NCI-H460 (cell line): ENCODE measurements at regions not wholly inside any gene's neighbourhood (a gene's known extent, or its start where the extent isn't known, plus 50 kb on each side); places are given as distances from the start of the nearest gene placed in this dataset.

Source experiments
- DNase-seq: peaks from one replicate; pipeline ENCODE4 v3.0.0-alpha.2; 2016; ENCODE audit warnings: low read depth; ENCODE audit errors: extremely low read depth

- DNase-seq: no peak
Observed at GRCh38 chr2:30339071-30339470, 107.7 kb downstream of the LBH start.

- DNase-seq: no peak
Observed at GRCh38 chr2:30341500-30342267, 105.4 kb upstream of the LCLAT1 start.

- DNase-seq: no peak
Observed at GRCh38 chr2:30346471-30347169, 100.4 kb upstream of the LCLAT1 start.

DNA sequence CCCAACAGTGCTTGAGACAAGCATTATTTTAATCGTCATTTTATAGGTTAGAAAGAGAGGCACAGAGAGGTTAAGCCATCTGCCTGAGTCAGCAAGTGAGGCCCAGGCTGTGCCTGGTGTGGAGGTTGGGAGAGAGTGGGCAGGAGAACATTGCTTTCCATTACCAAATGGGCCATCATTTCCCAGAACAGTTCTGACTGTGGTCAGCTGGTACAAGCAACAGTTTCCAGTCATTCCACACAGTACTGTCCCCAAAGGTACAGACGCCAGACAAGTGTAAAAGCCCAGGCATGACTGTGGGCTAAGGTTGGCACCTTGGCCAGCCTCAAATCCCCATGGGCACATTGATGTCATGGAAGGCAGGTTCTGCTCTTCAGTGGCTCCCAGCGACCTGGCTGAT, 98.2 kb upstream of the LCLAT1 start:
- DNase-seq: no peak

DNA sequence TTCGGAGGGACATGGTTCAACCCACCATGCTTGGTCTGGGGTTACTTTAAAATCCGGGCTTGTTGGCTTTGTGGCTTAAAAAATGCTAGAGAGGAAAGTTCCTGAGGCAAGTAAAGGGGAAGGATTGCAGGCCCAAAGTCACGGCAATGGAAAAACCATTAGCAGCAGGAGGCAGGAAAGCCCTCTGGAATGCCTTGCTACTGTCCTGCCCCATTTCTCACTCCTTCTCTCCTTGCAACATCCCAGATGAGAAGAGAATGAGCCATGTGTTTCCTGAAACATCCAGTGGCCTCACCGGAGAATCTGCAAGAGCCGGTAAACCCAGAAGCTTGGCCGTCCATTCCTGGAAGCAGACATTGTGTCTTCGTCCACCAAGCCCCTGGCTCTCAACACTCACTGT, 97.4 kb upstream of the LCLAT1 start:
- DNase-seq: no peak

GRCh38 chr2:30351116-30351515, 95.9 kb upstream of the LCLAT1 start:
- DNase-seq: no peak

- DNase-seq: no peak
Observed at GRCh38 chr2:30351949-30352348, 95.1 kb upstream of the LCLAT1 start.

DNA sequence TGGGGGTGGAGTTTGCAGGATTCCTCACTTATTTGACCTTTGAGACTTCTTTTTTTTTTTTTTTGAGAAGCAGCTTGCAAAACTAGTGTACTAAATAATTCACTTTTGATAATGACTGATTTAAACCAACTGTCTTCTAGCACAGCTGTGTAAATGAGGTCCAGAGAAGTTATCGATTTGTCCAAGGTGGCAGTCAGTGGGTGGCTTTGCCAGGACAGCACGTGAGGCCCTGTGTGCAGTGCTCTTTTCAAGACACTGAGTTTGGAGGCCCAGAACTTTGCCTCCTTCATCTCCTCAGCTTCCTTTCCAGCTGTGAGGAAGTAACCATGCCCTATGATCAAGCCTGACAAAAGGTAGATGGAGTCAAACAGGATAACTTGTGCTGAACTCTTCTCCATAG, 92.9 kb upstream of the LCLAT1 start:
- DNase-seq: no peak

DNA sequence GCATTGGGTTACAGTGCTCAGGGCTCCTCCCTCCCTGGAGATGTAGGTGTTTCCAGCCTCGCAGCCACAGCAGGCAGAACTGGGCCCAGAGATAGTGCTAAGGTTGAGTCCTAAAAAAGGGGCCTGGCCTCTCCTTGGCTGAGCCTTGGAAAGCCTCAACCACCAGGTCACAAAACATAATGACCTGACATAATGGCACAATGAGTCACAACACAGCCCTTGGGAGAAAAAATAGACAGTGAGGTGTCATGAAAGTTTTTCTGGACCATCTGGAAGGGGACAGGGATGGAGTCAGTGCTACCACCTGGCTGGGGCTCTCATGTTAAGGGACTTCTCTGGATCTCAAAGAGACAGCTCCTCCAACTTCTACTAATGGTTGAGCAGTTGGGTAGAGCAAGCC, 92.4 kb upstream of the LCLAT1 start:
- no peak for DNase-seq

DNA sequence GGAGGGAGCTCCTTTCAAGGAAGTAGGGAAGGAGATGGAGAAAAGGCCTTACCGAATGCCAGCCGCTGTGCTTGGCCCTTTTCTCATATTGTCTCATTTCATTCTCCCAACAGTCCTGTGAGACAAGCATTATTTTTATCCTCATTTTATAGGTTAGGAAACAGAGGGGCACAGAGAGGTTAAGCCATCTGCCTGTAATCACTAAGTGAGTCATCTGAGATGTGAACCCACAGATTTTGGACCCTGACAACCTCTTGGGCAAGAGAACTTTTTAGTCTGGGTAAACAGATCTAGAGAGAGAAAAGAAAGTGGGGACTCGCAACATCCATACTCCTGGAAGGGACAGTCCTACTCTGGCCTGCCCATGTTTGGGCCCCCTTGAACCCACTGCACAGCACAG, 91.7 kb upstream of the LCLAT1 start:
- no peak for DNase-seq

GRCh38 chr2:30356071-30356470, 91.0 kb upstream of the LCLAT1 start:
- no peak for DNase-seq

DNA sequence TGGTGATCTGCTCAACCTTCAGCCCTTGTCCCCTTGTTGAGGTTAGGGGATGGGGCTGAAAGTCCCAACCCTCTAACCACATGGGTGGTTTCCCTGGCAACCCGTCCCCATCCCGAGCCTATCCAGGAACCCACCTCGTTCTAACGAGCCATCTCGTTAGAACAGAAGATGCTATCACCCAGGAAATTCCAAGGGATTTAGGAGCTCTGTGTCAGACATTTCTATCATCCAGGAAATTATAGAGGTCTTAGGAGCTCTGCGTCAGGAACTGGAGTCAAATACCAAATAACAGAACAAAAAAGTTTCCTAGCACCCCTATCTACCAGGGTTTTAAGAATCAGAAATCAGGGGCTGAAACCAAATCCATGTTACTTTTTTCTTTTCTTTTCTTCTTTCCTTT, 90.3 kb upstream of the LCLAT1 start:
- DNase-seq: no peak

GRCh38 chr2:30358351-30358750, 88.7 kb upstream of the LCLAT1 start:
- no peak for DNase-seq

GRCh38 chr2:30358842-30359241, 88.2 kb upstream of the LCLAT1 start:
- DNase-seq: no peak

DNA sequence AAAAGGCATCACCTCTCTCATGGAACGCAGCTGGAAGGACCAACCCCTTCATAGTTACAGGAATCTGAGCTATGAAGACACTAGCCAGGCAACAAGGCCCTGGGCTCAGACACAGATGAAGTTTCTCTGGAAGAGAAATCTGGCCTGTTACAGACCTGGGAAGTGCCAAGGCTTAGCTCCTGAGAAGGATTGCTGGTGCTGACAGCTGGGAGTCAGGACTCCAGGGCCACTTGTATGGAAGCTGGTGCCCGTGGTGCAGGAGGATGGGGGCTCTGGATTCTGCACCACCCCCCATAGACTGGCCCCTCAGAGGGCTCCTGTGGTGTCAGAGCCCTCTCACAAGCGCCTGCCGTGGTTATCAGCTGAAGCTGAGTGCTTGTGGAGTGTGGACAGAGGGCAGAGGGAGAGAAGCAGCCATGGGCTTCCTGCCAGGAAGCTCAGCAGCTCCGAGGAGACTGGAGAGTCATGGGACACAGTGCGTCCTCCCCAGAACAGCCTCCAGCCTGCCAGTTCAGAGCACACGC, 87.3 kb upstream of the LCLAT1 start:
- DNase-seq: no peak

DNA sequence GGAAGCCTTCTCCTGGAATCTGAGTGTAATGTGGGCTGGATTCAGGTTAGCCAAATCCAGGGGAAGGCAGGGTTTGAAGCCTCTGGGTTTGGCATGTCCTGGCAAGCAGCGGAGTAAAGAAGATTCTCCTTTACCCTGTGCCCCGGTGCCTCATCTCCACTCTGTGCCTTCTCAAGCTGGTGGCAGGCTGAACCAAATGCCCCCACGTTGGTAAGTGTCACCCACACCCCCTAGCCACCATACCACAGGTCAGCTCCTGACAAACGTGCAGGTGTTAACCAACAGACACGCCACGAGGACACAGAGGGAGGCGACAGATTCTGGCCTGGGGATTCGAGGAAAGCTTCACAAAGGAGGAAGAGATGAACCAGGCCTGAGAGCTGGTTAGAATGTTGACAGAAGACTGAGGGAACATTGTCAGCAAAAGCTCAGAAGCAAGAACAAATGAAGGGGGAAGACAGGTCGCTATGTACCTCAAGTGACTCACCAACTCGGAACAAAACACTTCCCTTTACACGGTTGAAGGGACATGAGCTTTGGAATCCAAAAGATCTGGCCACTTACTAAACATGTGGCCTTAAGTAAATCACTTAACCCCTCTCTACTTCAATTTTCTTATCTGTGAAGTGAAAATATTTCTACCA, 85.2 kb upstream of the LCLAT1 start:
- DNase-seq: no peak

DNA sequence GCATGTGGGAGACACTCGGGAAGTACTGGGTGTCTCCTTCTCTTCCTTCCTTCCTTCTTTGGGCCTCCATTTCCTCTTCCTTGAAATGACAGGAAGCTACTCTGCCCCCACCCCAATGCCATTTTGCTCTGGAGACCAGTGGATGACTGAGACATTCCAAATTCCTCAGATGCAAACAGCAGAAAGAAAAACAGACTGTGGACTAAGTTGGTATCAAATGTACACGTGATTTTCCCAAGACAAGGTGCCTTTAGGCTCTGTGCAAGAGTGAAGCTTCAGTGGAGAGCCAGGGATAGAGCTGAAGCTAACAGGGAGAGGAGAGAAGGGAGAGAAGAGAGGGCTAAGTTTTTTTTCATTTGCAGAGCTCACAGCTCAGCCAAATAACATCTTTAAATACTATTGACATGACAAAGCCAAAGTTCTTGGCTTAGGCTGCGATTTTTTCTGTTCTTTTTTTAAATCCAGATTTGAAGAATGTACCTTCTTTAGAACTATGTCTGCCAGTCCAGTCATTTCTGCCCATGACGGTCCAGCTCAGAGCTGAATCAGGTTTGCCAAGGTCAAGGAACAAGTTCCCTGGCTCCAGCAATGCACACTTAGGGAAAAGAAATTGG, 84.5 kb upstream of the LCLAT1 start:
- DNase-seq: peak; percentile 3

DNA sequence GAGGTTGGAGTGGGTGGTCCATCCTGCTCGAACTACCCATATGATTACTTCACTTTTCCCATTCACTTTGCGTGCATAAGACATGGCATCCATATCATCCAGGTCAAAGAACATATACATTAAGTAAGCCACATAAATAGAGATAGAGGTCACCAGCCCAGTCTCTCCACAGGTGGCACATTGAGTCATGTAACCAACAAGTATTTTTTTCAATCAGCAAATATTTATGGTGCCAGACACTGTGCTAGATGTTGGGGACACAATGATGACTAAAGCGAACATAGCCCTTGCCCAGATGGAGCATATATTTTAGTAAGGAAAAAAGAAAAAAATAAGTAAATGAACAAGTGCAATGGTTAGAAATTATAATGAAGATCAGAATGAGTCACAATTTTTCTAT, 83.6 kb upstream of the LCLAT1 start:
- DNase-seq: no peak

GRCh38 chr2:30365201-30365600, 81.8 kb upstream of the LCLAT1 start:
- no peak for DNase-seq

- no peak for DNase-seq
Observed at GRCh38 chr2:30366199-30366691, 80.8 kb upstream of the LCLAT1 start.
